ENCODE measurements at regions not wholly inside any gene's neighbourhood (a gene's known extent, or its start where the extent isn't known, plus 50 kb on each side); places are given as distances from the start of the nearest gene placed in this dataset.
"Not testable (repeated sequence)": the region's sequence is repeated elsewhere in the genome, so short reads cannot be mapped to it uniquely, and the experiment has no call there.

- DNase-seq (ENCODE audit: low spot score): not testable (repeated sequence)
Measured at GRCh38 chr2:201946746-201947145, 86.9 kb upstream of the FZD7 start.

DNA sequence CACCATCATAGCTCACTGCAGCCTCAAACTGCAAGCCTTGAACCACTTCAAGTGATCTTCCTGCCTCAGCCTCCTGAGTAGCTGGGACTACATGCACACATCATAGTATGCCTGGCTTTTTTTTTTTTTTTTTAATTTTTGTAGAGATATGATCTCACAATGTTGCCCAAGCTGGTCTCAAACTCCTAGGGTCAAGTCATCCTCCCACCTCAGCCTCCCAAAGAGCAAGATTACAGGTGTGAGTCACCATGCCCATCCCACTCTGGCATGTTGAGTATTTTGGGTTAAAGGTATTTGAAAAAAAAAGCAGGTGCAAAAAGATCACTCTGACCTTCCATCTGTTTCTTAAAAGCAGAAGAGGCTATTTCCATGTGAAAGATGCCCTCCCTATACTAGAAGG lies 86.4 kb upstream of the FZD7 start:
- no peak for DNase-seq (ENCODE audit: low spot score)

- DNase-seq (ENCODE audit: low spot score): no peak
Measured at GRCh38 chr2:201949181-201949926, 84.3 kb upstream of the FZD7 start.

DNA sequence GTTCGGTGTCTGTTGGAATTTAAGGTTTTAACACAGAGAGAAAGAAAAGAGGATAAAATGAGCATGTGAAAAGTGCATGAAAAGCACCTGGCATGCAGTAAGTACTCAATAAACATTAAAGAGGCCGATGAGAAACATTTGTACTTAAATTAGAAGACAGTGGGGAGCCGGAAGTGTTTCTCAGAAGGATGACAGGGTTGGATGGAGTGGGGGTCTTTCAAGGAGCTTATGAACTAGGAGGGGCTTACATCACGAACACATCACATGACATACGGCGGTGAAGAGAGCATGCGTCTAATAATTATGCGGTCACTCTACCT lies 83.8 kb upstream of the FZD7 start:
- DNase-seq (ENCODE audit: low spot score): no peak

DNA sequence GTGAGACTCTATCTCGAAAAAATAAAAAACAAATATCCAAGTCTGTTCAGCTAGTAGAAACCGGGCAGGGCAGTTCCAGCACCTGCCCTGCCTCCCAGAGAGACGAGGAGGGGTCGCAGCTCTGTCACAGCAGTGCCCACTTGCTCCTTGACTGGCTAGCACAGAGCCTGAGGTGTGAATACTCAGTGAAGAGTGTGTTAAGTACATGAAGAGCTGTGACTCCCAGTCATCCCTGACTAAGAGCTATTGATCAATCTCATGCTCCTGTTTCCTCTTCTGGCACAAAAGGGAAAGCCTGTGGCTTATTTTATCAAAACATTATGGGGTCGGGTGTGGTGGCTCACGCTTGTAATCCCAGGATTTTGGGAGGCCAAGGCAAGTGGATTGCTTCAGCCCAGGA lies 83.0 kb upstream of the FZD7 start:
- DNase-seq (ENCODE audit: low spot score): no peak

GRCh38 chr2:201952187-201952586 lies 81.5 kb upstream of the FZD7 start:
- no peak for DNase-seq (ENCODE audit: low spot score)

GRCh38 chr2:201953396-201953795 lies 80.3 kb upstream of the FZD7 start:
- no peak for DNase-seq (ENCODE audit: low spot score)

- DNase-seq (ENCODE audit: low spot score): no peak
Measured at GRCh38 chr2:201953880-201954279, 79.8 kb upstream of the FZD7 start.

- DNase-seq (ENCODE audit: low spot score): no peak
Measured at GRCh38 chr2:201955231-201955630, 78.4 kb upstream of the FZD7 start.

- no peak for DNase-seq (ENCODE audit: low spot score)
Measured at GRCh38 chr2:201955702-201956141, 77.9 kb upstream of the FZD7 start.

- DNase-seq (ENCODE audit: low spot score): no peak
Measured at GRCh38 chr2:201956361-201956760, 77.3 kb upstream of the FZD7 start.

DNA sequence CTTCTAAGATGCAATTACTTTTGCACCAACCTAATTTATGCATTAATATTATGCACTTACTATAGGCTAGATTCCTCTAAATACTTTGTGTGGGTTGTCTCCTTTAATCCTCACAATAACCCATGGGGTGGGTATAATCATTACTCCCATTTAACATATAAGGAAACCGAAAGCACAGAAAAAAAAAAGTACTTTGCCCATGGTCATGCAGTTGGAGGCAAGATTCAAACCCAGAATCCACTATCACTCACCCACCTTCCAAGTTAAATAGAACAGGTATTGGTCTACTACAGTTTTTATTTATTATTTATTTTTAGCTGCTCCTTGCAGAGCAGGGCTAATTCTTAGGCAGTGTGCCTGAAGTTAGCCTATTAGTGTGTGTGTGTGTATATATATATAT lies 76.6 kb upstream of the FZD7 start:
- no peak for DNase-seq (ENCODE audit: low spot score)

- DNase-seq (ENCODE audit: low spot score): no peak
Measured at GRCh38 chr2:201959198-201959597, 74.5 kb upstream of the FZD7 start.

- peak; percentile 25 for DNase-seq (ENCODE audit: low spot score)
Measured at GRCh38 chr2:201959626-201960025, 74.0 kb upstream of the FZD7 start.

GRCh38 chr2:201960305-201960704 lies 73.3 kb upstream of the FZD7 start:
- DNase-seq (ENCODE audit: low spot score): no peak

- no peak for DNase-seq (ENCODE audit: low spot score)
Measured at GRCh38 chr2:201961401-201961800, 72.3 kb upstream of the FZD7 start.

- no peak for DNase-seq (ENCODE audit: low spot score)
Measured at GRCh38 chr2:201962774-201963562, 70.7 kb upstream of the FZD7 start.

DNA sequence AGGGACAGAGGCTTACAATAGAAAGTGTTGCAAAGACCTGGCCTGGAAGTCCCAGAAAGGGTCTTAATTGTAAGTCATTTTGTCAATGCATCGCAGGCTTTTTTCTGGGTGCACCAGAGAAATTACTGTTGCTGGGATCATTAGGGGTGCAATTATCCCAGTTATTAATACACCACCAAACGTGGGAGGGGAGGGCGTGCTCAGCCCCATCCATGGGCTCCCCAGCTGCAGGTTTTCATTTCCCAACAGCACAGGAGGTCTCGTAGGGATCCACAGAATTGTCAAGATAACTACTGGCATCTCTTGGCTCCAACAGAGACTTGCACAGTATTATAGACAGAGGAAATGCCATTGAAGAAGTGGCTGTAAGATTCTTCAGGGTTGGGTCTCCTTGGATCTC lies 69.6 kb upstream of the FZD7 start:
- no peak for DNase-seq (ENCODE audit: low spot score)

DNA sequence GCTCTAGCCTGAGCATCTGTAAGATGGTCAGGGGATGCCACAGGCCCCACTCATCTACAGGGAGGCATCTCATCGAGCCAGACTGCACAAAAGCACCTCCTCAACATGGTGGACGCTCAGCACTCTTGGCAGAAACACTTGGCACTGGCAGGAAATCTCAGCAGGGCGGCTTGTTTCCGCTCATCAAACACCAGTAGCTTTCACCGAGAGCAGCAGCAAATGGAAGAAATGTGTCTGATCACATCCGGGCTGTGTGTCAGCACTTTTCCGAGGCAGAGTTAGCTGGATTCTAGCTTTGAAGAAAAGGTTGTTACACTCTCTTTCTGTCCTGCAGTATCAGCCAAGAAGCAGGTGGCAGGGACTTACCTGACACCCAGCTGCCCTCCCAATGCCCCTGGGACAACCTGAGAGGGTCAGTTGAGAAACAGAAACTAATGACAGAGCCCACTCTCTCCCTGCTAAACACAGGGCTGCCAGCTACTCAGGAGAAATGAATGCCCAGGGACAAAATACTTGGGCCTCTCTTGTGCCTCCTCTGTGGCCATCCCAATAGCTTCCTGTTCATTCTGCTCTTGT lies 68.9 kb upstream of the FZD7 start:
- peak; percentile 46 for DNase-seq (ENCODE audit: low spot score)

DNA sequence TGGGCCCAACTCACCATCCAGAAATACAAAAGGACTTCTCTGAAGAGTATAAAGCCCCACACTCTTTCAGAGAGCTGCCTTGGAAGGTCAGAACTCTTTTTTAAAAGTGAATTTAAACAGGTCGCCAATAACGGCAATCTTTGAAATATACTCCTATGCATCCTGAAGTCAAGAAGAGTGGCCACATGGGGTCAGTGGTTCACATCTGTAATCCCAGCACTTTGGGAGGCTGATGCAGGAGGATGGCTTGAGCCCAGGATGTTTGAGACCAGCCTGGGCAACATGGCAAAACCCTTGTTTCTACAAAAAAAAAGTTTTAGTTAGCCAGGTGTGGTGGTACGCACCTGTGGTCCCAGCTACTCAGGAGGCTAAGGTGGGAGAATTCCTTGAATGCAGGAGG lies 68.1 kb upstream of the FZD7 start:
- DNase-seq (ENCODE audit: low spot score): no peak

GRCh38 chr2:201966691-201967438 lies 66.8 kb upstream of the FZD7 start:
- DNase-seq (ENCODE audit: low spot score): no peak

DNA sequence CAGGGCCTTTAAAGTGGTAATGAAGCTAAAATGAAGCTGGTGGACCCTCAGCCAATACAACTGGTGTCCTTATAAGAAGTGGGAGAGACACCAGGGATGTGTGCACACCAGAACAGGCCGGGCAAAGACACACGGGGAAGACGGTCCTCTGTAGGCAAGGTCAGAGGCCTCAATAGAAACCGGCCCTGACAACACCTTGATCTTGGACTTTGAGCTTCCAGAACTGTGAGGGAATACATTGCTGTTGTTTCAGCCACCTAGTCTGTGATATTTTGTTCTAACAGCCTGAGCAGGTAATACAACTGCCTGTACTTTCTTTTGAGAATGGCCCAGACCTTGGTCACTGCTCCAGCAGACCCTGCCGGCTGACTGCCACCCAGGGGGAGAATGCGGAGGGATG lies 65.6 kb upstream of the FZD7 start:
- DNase-seq (ENCODE audit: low spot score): no peak
